ENCODE measurements at regions not wholly inside any gene's neighbourhood (a gene's known extent, or its start where the extent isn't known, plus 50 kb on each side); places are given as distances from the start of the nearest gene placed in this dataset.
"Not testable (repeated sequence)": the region's sequence is repeated elsewhere in the genome, so short reads cannot be mapped to it uniquely, and the experiment has no call there.

DNA sequence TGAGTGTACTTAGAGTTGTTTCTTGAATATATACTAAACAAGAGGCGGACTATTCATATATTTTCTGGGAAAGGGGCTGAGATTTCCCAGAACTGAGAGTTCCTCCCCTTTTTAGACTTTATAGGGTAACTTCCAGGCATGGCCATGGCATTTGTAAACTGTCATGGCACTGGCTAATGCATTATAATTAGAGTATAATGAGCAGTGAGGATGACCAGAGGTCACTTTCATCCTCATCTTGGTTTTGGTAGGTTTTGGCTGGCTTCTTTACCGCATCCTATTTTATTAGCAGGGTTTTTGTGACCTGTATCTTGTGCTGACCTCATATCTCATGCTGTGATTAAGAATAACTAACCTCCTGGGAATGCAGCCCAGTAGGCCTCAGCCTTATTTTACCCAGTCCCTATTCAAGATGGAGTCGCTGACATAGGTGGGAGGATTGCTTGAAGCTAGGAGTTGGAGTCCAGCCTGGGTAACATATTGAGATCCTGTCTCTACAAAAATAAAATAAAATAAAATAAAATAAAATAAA is 91.4 kb downstream of the MOBP start:
- DNase-seq: no peak

GRCh38 chr3:39559543-39559942 is 92.1 kb downstream of the MOBP start:
- DNase-seq: no peak

DNA sequence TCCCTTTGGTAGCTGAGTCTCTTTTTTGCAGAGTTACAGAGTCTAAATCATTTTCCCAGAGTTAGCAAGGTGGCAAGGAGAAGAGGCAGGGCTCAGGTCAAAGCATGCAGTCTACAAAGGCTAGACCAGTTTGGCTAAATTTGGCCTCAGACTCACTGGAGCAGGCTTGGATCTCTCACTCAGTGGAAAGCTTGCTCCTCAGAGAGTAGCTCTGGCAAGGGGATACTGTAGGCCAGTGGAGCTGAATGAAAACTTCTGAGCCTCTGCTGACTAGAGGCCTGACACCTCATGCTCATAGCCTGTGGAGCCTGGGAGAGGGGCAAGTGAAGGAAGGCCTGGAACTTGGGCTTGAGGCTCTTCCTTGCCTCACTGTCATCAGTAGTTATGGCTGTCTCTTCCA is 101.0 kb downstream of the MOBP start:
- no peak for DNase-seq

DNA sequence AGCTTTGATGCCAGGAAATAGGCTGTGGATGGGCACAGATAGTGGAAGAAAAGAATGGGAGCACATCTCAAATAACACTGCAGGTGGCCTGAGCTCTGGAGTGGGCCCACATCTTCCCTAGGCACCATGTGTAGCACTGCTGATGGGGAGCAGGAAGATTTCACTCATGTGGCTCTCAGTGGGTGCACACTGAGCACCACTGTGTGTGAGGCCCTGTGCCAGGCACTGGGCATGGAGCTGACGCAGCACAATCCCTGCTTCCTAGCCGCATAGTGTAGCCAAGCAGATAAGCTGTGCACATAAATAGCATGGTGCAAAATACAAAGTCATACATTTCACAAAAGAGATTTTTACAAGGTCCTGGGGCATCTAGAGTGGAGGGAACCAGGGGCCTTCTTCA is 101.6 kb downstream of the MOBP start:
- no peak for DNase-seq

DNA sequence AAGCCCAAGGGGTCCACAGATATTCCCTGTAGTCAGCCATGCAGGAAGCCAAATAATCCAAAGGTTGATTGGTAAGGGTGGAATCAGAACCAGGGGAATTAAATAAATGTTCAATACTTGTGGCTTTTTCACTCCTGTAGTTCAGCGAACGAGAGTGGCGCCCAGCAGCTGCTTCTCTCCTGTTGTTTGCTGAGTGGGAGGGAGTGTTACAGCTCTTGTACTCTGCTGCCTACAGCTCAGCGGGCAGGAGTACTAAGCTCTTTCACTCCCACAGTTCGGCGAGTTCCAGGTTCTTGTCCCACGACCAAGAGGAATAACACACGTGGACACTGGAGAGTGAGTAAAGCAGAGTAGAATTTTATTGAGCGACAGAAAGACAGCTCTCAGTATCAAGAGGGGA is 105.9 kb downstream of the MOBP start:
- no peak for DNase-seq

DNA sequence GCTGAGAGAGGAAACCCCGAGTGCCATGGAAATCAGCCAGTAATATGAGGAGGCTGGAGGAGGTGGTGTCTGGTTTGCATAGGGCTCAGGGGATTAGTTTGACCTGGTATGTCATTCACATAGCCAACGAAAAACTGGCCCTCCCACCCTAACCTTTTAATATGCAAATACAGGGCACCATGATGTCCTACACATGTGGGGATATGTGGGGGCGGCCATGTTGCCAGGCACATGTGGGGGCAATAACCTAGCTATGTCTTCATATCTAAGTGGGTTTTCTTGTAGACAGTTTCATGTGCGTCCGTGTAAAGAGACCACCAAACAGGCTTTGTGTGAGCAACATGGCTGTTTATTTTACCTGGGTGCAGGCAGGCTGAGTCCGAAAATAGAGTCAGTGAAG is 110.1 kb downstream of the MOBP start:
- DNase-seq: no peak

DNA sequence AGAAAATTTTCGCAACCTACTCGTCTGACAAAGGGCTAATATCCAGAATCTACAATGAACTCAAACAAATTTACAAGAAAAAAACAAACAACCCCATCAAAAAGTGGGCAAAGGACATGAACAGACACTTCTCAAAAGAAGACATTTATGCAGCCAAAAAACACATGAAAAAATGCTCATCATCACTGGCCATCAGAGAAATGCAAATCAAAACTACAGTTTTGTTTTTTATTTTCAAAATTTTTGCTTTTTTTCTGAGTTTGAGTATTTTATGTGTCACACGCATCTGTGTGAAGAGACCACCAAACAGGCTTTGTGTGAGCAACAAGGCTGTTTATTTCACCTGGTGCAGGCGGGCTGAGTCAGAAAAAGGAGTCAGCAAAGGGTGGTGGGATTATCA is 118.7 kb downstream of the MOBP start:
- DNase-seq: not testable (repeated sequence)

DNA sequence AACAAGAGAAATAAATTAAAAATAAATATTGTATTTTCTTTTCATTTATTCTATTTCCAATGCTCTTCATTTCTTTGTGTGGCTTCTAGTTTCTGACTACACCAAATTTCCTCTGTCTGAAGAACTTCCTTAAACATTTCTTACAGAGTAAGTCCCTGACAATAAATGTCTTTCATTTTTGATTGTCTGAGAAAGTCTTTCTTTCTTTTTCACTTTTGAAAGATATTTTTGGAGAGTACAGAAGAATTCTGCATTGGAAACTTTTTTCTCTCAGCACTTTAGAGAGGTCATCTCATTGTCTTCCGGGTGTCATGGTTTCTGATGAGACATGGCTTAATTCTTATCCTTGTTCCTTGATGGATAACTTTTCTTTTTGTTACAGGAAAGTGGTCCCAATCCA is 119.6 kb downstream of the MOBP start:
- no peak for DNase-seq

DNA sequence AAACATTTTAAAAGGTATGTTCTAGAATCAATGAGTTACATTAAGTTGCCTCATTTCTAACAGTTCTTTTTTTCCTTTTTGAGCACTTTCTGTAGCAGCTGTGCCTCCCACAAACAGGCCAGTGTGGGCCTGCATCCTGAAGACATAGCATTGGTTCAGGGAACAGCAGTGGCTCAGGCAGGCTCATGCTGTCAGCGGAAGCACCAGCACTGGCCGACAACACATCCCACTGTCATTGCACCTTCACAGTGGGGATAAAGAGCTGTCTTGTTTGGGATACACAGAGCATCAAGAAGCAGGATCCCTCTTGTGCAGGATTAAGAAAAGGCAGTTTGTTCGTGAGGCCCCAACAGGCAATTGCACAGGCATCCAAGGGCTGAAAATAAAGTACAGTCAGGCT is 123.3 kb downstream of the MOBP start:
- no peak for DNase-seq

GRCh38 chr3:39592311-39593050 is 125.0 kb downstream of the MOBP start:
- DNase-seq: no peak

DNA sequence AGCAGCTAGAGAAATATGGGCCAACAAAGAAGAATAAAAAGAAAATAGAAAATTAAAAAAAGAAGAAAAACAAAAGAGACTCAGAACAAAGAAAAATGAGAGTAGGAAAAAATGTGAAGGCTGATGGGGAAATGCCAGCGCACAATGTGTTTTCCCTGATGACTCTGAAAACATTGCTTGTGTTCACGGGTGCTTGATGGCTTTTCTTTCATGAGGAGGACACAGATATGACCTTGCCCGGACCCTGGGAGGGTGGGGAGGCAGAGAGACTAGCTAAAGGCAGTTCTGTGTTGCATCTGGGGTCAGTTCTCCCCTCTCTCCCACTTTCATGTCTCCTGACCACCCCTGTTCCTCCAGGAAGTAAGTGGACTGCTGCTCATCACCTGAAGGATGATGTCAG is 125.9 kb downstream of the MOBP start:
- no peak for DNase-seq

DNA sequence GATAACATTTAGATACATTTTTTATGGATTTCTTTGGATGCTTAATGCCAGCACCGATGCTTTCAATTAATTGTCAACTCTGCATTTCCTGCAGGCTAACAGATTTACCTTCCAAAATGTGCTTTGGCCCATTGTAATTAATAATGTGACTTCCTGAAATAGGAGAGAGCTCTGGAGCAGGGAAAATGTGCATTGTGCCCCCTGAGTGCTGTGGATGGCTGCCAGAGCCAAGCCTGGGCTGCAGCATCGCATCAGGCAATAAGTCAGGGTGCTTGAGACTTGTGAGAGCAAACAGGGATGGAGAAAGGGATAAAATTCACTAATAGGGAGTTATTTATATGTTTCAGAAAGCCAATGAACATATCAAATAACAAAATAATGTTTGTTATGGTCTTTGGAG is 133.8 kb downstream of the MOBP start:
- DNase-seq: no peak

DNA sequence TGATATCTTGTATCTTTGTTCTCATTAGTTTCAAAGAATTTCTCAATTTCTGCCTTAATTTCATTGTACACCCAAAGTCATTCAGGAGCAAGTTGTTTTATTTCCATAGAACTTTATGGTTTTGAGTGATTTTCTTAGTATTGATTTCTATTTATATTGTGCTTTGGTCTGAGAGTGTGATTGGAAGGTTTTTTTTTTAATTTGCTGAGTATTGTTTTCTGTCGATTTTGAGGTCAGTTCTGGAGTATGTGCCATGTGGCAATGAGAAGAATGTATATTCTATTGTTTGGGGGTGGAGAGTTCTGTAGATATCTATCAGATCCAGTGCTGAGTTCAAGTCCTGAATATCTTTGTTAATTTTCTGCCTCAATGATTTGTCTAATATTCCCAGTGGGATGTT is 138.4 kb downstream of the MOBP start:
- DNase-seq: no peak

DNA sequence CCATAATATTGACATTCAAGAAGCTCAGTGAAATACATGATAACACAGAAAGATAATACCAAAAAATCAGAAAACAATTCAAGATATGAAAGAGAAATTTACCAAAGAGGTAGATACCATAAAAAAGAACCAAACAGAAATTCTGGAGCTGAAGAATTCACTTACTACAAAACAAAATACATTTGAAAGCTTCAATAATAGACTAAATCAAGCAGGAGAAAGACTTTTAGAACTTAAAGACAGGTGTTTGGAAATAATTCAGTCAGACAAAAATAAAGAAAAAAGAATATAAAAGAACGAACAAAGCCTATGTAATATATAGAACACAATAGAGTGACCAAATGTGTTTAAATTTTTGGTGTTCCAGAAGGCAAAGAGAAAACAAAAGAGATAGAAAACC is 158.7 kb downstream of the MOBP start:
- no peak for DNase-seq

DNA sequence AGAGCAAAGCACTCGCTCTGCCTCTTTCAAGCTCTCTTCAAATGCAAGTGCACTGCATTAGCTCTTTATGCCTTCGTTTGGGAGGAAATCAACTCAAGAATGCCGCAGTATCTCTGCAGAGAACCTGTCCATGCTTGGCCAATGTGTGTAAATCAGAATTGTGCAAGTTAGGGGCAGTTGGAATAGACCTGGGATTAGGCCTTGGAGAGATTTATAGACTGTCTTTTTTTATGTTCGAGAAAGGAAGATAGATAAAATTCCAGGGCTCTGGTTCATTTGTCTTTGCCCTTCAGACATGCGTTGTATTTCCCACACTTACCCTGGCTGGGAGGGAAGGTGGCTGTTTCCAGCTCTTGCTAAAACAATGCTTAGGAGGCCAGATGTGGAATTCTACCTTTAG is 163.7 kb downstream of the MOBP start:
- DNase-seq: no peak

GRCh38 chr3:39637807-39638206 is 170.3 kb downstream of the MOBP start:
- DNase-seq: no peak

- no peak for DNase-seq
Measured at GRCh38 chr3:39638301-39638700, 170.8 kb downstream of the MOBP start.

GRCh38 chr3:39639344-39640236 is 169.8 kb upstream of the MYRIP start:
- DNase-seq: peak; percentile 2

DNA sequence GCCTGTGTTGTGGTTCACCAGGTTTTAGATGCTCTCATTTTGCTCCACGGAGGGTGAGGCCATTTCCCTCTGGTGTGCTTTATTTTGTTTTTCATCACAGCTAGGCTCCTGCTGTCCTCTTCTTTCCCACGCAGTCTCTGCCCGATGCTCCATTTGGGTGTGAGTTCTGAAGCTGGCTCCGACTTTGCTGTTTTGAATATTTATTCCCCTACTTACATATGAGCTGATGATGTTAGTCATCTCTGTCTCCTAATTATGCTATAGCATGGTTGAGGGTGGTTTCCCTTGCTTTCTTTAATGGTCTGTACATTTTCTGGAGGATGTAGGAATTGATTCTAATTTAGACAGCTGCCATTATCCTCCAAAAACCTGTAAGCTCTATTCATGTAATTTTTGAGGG is 168.1 kb upstream of the MYRIP start:
- DNase-seq: no peak

GRCh38 chr3:39644176-39644575 is 165.2 kb upstream of the MYRIP start:
- no peak for DNase-seq

DNA sequence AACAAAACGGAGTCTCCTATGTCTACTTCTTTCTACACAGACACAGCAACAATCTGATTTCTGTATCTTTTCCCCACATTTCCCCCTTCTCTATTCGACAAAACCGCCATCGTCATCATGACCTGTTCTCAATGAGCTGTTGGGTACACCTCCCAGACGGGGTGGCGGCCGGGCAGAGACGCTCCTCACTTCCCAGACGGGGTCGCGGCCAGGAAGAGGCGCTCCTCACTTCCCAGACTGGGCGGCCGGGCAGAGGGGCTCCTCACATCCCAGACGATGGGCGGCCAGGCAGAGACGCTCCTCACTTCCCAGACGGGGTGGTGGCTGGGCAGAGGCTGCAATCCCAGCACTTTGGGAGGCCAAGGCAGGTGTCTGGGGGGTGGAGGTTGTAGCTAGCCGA is 158.2 kb upstream of the MYRIP start:
- not testable (repeated sequence) for DNase-seq

- DNase-seq: no peak
Measured at GRCh38 chr3:39651993-39652739, 157.2 kb upstream of the MYRIP start.

DNA sequence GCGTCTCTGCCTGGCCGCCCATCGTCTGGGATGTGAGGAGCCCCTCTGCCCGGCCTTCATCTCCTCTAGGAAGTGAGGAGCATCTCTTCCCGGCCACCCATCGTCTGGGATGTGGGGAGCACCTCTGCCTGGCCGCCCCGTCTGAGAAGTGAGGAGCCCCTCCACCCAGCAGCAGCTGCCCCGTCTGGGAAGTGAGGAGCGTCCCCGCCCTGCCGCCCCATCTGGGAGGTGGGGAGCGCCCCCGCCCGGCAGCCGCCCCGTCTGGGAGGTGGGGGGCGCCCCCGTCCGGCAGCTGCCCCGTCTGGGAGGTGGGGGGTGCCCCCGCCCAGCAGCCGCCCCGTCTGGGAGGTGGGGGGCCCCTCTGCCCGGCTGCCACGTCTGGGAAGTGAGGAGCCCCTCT is 153.7 kb upstream of the MYRIP start:
- DNase-seq: not testable (repeated sequence)
